GM21381 (cell line): ENCODE measurements at regions not wholly inside any gene's neighbourhood (a gene's known extent, or its start where the extent isn't known, plus 50 kb on each side); places are given as distances from the start of the nearest gene placed in this dataset.
"Not testable (repeated sequence)": the region's sequence is repeated elsewhere in the genome, so short reads cannot be mapped to it uniquely, and the experiment has no call there.

ENCODE experiments used
- ATAC-seq: cut with Tn5 transposase; IDR thresholded peaks from one replicate; pipeline ENCODE4 v1.9.1; 2021; ENCODE audit warnings: mild to moderate bottlenecking, moderate library complexity; ENCODE audit not compliant: unreplicated experiment

DNA sequence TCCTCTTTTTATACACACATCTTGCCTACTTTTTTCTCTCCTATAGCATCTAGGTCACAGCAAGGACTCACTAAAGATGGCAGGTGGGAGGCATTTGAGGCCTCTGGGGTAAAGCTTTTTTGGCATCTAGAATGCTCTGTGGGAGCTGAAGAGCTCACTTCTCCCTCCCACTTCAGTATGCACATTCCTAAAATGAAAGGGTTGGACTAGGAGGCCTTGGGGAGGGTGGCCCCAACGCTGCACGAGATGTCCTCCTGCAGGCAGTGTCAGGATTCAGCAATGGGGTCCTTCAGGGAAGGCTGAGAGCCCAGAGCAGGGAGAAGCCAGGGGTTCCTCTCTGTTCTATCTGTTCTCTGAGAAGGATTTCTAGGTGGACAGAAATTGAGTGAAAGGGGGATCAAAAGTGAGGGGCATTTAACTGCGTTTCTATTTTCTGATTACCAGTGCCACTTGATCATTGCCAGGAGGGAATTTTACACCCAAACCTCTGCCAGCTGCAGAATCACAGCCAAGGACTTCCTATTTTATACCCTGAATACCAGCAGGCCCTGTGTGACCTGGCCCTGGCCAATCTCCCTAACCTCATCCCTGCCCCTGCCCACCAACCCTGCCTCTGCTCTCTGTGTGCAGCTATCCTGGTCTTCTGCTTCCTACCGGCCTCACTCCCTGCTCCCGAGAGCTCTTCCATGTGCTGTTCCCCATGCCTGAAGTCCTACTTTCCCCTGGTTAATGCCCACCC, 186.2 kb downstream of the CYP26B1 start:
- ATAC-seq = no peak

DNA sequence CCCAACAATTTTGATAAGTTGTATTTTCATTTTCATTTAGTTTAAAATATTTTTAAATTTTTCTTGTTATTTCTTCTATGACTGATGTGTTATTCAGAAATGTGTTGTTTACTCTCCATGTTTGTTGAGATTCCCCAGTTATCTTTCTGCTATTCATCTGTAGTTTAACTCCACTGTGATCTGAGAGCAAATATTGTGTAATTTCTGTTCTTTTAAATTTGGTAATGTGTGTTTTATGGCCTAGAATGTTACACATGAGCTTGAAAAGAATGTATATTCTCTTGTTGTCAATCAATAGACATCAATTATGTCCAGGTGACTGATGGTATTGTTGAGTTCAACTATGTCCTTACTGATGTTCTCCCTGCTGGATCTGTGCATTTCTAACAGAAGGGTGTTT, 188.2 kb downstream of the CYP26B1 start:
- no peak for ATAC-seq

DNA sequence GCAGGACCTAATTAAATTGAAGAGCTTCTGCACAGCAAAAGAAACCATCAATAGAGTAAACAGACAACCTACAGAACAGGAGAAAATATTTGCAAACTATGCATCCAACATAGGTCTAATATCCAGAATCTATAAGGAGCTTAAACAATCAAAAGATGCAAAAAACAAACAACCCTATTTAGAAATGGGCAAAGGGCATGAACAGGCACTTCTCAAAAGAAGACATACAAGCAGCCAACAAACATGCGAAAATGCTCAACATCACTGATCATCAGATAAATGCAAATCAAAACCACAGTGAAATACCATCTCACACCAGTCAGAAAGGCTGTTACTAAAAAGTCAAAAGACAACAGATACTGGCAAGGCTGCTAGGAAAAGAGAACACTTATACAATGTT, 189.2 kb downstream of the CYP26B1 start:
- not testable (repeated sequence) for ATAC-seq

DNA sequence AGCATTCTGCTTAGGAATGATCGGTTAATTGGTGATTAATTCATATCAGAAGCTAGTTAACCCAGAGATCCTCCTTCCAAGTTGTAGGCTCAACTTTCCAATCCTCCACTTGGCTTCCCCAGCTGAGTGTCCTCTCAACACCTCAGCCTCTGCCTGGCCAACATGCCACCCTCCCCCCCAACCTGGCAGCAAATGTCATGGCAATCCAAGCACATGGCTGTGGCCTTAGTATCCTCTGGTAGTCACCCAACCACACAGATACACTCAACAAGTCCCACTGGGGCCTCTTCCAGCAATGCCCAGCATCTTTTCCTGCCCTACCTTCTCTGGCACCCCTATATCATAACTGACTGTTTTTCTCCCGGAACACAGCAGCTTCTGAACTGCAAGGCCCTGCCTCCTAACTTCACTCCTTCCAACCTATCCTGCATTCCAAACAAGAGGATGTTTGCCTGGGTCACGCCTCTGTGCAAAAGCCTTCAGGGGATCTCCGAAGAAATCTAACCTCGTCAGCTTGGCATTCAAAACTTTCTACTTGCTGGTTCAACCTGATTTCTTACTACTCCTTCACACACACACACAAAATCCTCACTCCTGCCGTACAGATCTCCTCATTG, 195.0 kb downstream of the CYP26B1 start:
- ATAC-seq = no peak

DNA sequence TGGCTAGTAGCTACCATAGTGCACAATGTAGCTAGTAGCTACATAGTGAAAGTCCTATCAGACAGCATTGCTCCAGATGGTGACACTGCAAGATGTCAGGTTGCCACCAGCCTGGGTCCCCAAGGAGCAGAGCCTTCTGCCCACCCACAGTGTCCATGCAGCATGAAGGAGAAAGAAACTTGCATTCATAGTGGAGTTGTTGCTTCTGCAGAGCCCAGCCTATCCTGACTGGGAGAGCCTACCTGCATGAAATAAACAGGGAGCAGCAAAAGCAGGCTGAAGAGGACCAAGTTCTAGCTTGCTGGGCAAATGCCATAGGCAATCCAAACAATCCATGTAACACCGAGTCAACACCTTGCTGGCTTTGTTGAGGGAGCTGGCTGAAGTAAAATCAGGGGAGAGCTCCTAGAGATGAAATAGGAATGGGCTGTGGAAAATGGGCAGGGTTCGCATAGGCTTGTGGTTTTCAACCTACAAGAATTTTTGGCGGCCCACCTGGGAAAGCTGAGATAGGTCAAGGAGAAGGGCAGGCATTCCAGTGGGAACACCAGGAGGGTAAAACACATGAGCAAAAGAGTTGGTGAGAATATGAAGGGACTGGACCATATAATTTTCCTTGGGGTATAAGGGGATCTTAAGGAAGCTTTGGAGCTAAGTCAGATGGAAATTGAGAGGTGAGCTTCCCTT, 195.8 kb downstream of the CYP26B1 start:
- ATAC-seq = no peak

DNA sequence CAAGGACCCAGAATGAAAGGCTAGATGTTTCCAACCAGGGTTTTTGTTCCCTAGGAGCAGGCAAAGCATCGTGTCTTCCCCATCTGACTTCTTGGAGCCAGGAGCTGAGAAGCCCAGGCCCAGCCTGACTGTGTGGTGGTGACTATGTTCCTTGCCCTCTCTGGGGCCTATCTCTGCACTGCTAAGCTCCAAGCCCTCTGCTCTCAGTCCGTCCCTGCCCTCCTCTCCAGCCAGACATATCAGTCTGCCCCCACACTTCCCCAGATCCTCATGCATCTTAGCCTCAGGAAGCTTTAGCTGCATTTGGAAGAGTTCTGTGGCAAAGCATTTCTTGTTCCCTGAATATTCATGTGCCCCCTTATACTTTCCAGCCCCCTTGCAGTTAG, 196.6 kb downstream of the CYP26B1 start:
- ATAC-seq = no peak

DNA sequence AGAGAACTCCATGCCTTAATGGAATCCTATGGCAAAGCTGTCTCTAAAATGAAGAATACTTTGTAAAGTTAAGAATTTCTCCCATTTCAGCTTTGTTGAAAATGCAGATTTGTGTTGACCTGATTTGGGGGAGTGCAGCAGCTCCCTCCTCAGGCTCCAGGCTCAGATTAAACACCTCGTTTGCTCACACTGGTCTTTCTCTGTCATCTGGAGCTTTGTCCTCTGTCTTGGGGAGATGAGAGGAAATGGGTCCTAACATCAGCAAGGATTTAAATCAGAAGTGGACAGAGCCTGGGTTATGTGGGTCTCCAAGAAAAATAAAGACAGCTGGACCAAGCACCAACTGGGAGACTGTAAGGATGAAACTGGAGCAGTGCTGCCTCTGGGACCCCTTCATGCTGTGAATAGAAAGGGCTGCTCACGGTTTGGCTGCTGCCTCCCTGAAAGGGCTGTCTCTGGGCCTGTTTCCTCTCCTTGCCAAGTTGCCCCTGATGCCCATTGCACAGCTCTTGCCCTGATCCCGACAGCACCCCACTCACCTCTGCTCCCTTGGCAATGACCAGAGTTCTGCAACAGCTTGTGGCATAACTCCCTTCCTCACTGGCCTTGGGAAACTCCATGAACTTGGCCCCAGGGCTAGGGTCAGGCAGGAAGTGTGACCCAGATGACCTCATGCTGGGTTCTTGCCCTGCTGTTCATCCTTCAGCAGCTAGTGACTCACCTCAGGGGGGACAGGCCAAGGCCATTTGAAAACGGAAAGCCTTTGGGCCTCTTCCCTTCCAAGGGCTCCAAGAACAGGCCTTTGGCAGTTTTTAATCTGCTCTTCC, 197.2 kb downstream of the CYP26B1 start:
- ATAC-seq = no peak

DNA sequence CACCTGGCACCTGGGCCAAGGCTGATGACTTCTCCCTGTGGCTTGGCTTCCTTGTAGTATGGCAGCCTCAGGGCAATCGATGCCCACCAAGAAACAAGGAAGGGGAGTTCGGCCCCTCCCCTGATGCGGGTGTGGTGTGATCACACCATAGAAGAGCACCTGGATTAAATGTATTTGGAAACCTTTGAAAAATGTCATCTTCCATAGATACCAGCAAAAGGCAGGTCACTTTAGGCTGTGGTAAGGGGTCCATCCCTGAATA, 198.2 kb downstream of the CYP26B1 start:
- no peak for ATAC-seq

DNA sequence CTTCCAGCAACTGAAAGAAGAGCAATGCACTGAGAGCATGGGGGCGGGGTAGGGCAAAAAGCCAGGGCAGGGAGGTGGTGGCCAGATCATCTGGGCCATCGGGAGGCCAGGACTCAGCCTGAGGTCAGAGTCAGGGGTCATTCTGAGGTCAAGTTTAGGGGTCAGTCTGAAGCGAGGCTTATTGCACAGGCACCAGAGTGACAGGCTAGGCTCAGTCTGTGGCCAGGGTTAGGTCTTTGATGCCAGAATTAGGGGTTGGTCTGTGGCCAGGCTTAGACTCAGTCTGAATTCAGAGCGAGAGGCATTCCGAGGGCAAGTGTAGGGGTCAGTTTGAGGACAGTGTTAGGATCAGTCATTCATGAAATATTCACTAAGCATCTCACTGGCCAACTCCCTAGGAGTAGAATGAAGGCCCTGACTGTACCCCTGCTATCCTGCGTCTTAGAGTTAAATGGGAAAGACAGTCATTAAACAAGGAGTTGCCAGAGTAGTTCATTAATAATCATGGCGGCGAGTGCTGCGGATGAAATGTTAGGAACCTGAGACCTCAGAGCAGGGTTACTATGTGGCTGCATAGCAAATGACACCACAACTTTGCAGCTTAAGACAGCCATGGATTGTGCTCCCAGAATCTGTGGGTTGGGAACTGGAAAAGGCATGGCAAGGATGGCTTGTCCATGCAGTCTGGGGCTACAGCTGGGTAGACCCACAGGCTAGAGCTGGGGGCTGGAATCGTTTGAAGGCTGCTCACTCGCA, 198.7 kb downstream of the CYP26B1 start:
- ATAC-seq = no peak

DNA sequence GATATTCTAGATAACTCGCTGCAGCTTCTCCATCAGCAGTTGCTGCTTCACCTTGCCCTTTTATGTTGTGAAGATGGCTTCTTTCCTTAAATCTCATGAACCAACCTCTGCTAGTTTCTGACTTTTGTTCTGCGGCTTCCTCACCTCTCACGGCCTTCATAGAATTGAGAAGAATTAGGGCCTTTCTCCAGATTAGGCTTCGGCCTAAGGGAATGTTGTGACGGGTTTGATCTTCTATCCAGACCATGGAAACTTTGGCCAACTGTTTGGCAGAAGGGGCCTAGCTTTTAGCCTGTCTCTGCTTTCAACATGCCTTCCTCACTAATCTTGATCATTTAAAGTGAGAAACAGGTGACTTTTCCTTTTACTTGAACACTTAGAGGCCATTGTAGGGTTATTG, 199.9 kb downstream of the CYP26B1 start:
- no peak for ATAC-seq

DNA sequence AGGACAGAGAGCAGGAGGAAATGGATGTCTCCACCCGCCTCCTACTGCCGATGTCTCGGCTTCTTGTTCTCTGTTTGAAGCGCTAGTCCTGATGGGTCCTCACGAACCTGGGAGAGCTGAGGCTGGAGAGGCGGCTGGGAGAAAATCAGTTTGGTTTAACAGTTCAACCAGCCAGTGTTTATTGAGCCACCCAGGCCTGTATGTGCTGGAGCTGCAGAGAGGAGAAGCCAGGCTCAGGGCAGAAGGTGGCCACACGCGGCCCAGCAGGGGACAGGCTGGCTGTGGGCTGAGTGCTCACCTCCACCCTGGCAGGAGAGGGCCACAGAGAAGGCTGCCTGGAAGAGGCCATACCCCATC, 202.1 kb downstream of the CYP26B1 start:
- ATAC-seq = no peak

DNA sequence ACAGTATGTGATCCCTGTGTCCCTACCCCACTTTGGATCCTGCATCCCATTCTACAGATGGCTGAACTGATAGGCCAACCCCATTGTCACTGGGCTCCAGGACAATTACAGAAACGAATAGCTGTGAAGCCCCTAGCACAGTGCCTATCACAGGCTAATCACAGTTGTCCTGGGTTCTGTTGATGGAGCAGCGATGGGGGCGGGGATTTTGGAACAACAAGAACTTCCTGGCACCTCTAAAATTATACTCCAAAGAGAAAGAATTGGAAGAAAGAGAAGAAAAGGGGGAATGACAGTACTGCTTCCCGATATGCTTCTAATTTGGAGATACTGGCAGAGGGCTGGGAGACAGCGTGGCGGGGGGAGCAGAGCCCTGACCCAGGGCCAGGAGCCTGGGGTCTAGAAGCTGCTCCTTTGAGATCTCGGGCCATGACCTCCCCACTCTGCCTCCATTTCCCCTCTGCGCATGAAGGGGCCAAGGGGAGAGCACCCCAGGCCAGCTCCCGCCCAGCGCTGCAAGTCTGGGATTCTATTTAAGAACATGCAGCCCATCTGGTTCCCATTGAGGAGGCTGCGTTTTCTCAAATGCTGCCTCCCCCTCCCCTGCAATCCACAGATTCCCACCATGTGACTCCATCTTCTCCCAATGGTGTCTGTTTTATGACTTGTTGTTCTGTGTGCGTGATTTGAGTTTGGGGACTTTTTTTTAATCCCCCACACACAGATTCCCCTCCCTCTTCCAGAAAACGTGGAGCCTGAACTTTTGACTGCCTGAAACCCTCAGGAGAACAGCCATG, 202.7 kb downstream of the CYP26B1 start:
- ATAC-seq = no peak

DNA sequence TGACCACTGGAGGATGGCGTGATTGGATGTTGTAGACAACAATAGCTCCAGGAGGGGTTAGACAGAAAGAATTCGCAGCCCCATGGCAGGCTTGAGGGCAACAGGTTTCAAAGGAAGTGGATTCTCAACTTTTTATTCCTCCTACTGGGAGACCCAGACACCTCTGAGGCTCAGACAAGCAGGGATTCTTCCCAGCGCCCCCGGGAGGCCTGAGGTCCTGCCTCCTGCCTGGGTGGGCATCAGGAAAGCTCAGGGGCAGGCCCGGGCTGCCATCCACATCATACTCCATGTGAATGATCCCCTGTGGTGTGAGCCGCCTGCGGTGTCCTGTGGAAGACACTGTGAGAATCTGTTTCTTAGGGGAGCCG, 203.5 kb downstream of the CYP26B1 start:
- no peak for ATAC-seq

DNA sequence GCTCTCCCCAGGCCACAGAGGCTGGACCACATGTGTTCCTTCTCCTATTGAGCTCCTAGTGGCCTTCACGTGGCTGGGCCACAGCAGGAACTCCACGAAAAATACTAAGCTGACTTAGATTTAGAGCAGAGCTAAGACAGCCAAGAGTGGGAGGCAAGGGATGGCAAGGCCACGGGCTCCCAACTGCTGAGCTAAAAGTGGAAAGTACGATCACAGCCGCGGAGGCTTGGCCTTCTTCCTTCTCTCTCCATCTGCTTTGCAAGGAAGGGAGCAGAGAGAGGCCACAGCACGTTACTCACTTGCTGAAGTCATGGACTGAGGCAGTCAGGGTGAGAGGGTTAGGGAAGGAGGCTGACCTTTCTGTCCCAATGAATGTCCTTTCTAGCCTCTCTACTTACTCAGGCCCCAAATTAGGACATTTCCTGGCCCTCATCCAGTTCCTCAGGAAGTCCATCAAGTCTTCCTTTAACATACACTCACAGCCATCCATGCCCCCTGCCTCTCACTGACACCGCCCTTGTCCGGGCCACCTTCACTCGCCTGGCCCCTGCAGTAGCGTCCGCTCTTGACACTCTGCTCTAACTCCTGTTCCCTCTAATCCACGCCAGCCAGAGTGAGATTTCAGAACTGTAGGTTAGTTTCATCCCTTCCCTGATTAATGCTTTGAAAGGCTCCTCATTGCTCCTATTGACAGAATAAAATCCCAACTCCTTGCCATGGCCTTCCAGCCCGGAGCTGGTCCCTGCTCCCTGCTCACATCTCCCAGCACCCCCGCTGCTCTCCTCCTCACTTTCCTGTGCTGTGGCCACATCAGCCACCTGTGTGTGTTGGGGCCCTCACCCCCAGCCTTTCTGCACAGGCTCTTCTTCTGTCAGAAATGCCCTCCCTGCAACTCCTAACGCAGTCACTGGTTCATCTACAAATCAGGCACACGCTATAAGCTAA, 204.2 kb downstream of the CYP26B1 start:
- ATAC-seq = no peak

DNA sequence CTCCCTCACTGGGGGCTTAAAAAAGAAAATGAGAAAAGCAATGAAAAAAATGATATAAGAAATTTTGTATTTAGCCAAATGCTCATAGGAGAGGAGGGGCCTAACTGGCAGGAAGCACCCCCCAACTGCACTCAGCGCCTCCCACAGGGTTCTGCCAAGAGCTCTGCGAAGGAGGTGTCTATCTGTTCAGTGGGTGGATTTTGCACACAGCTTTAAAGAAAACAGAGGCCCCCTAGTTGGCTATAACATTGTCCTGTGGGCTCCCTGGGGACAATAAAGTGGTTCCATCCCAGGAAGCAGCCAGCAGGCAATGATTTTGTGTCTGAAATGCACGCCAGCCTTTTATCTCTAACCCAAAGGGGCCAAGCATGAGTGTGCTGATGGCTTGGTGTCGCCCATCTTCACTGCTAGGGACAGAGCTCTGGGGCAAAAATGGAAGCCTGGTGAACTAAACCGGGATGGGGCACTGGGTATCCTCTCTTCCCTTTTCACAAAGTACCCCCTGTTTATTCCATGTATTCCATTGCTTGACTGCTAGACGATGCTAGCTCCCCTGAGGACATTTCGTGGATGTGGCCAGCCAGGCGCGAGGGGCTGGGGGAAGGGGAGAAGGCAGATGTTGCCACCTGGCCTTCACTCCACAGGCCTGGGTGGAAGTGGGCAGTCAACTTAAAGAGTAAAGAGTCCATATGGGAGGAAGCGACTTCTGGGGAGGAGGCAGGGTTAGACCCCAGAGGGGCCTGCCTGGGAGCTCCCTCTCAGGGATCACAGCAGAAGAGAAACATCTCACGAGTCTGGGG, 205.7 kb downstream of the CYP26B1 start:
- no peak for ATAC-seq

DNA sequence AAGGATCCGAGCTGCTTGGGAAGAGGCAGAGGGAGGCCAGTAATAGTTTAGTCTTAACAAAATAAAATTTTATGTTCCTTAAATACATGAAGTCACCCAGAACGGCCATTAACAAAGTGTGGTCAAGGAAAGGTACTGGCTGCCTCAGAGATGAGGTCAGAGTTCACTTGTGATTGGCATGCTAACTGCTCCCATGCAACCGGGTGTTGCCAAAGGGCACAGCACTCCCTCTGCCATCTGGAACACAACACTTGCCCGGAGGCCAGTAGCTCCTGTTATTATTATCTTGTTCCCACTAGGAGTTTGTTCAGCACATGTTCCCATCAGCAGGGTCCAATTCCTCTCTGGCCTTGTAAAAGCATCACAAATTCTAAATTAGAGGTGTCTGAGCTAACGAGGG, 207.0 kb downstream of the CYP26B1 start:
- no peak for ATAC-seq

DNA sequence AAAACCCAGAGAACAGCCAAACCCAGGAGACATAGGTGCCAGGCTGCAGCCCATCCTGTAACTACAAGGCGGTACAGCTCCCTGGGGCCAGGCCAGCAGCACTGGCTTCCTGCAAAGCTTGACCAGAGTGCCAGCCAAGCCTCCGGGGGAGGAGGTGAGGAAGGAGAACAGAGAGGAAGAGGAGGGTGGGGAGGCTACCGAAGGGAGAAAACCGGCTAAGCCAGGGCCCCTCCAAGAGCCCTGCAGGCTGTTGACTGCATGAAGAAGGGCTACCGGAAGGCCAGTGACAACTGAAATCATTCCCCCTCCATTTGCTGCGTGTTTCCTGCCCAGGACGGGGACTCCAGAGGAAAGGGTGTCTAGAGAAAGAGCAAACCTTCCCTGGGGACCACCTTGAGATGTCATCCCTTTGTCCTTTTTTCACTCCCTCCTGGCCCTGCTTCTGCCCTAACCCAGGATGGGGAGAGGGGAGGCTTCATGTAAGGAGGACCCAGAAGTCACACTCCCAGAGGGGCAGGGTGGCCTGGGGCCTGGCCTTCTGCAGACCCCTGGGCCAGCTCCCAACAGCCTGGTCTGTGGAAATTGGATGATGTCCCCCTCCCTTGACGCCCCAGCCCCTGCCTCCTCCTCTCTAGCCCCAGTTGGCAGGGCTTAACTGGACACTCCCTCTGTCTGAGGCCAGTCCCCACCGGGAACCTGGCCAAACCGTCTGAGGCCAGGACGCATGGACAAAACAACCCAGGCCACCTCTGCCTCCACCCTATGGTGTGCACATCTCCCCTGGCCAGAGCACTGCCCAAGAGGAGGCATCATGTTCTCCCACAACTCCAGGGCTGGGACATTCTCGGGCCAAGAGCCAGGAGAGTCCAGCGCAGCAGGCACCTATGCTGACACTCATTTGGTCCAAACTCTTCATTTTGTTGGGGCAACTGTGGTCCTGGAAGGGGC, 207.8 kb downstream of the CYP26B1 start:
- no peak for ATAC-seq
